Activated T-cell treated with anti-CD3 and anti-CD28 coated beads, Interleukin-2, amount 50 U/mL, for 4 hours (primary cell): ENCODE measurements at regions not wholly inside any gene's neighbourhood (a gene's known extent, or its start where the extent isn't known, plus 50 kb on each side); places are given as distances from the start of the nearest gene placed in this dataset.

Experiments used
- ATAC-seq, 2 donors: fragments of 200-7000 bp; cut with Tn5 transposase; one replicate each; pipeline ENCODE4 v1.10.0; 2021
- DNase-seq: peaks from one replicate; pipeline ENCODE4 v3.0.0-alpha.2; 2020
- H3K27me3 Mint-ChIP-seq: one replicate; pipeline ENCODE4 v1.8.0; 2021; ENCODE audit warnings: low read depth, mixed read lengths
- H3K36me3 Mint-ChIP-seq: one replicate; pipeline ENCODE4 v1.8.0; 2022; ENCODE audit warnings: mixed read lengths; ENCODE audit not compliant: insufficient read depth
- H3K4me1 Mint-ChIP-seq: one replicate; pipeline ENCODE4 v1.8.0; 2021; ENCODE audit warnings: low read depth, mixed read lengths
- H3K4me3 Mint-ChIP-seq: one replicate; pipeline ENCODE4 v1.8.0; 2021; ENCODE audit warnings: mild to moderate bottlenecking, moderate library complexity, mixed read lengths
- H3K9me3 Mint-ChIP-seq: one replicate; pipeline ENCODE4 v1.8.0; 2021; ENCODE audit warnings: mixed read lengths

DNA sequence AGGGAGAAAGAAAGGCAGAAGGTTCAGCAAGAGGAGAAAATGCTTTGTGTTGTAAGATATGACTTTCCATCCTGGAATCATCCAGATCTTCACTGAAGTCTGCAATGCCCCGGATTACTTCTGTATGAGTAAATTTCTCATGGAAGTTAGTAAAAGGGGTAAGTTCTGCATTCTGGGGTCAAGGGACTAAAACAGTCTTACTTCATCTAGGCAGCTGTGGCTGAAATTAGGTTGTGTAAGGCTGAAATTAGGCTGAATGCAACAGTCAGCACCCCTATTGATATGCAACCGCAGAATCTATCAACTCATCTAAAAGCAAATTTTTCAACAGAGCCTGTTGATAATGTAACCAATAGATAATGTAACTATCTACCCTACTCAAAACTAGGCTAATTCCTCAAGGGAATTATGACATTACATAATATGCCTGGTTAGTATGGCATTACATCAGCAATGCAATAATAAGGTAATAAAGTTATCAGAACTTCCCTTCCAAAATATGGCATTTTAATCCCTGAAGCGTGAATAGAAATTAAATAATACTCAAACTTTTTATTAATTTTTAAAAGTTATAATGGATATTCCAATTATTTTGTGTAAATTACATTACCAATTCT, 671.7 kb upstream of the CITED2 start:
- H3K27me3 Mint-ChIP-seq: peaks cover 11% of the 10 kb centered on the region
- ATAC-seq: no peak
- no peak overlapping the region for H3K4me3 Mint-ChIP-seq
- H3K4me1 Mint-ChIP-seq: no peaks in the 10 kb centered on the region
- DNase-seq: no peak
- H3K36me3 Mint-ChIP-seq: no peaks in the 10 kb centered on the region
- H3K9me3 Mint-ChIP-seq: no peaks in the 10 kb centered on the region

DNA sequence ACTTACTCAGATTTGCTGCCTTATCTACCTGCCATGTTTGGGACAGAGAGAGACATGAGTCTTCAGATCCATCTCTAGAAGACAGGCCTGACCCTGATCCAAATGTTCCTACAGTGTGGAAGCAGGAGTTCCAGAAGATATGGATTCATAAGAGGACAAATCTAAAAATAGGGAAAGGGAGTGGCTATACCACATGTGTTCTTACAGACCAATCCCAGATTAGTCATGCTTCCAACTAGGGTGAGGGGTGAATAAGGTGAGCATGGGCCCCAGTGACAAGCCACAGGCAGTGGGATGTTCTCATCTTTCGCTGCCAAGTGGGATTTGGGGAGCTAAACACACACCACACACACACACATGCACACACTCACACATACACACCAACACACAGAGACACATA, 670.7 kb upstream of the CITED2 start:
- Mint-ChIP-seq H3K27me3 (peaks cover 8% of the 10 kb centered on the region), H3K4me1 (no peaks in the 10 kb centered on the region), H3K4me3 (no peak overlapping the region), H3K9me3 (no peaks in the 10 kb centered on the region), H3K36me3 (no peaks in the 10 kb centered on the region)
- DNase-seq (no peak), ATAC-seq (no peak)

DNA sequence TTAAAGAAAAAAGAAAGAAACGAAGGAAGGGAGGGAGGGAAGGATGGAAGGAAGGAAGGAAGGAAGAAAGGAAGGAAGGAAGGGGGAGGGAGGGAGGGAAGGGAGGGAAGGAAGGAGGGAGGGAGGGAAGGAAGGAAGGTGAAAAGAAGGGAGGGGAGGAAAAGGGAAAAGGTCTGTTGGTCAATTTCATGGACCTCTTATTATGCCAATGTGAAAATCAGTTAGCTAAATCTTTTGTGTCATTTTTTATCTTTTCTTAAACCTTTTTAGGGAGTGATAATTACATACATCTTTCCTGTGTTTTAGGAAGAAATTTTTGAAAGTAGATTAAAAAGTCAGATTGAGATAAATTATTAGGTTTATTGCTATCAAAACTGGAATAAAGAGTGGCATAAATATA, 670.2 kb upstream of the CITED2 start:
- no peak for DNase-seq
- ATAC-seq: no peak
- Mint-ChIP-seq H3K4me1 (no peaks in the 10 kb centered on the region), H3K36me3 (no peaks in the 10 kb centered on the region), H3K27me3 (peaks cover 8% of the 10 kb centered on the region), H3K9me3 (no peaks in the 10 kb centered on the region), H3K4me3 (no peak overlapping the region)

DNA sequence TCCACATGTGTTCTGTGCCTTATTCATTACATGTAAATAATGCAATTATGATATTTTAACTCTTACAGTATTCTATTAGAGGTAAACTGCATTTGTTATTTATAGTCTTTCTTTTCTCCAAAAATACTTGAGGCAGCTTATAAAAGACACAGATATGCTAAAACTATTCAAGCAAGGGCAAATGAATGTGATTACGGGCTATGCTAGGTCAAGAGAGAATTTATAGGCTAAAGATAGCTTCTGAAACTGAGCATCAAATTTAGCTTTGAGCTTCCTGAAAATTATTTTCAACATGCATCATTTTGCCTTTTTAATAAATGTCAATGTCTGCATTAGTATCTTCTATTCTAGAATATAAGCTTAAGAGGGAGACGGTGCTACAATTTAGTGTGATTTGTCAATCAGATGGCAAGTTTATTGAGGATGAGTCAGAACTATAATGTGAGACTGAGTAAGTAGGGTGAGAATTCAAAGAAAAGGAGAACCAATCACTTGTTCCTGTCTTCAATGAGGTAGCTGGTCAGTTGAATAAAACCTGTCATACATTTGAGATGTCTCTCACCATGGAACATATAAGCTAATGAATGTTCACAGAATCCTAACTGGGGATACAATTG, 669.4 kb upstream of the CITED2 start:
- no peaks in the 10 kb centered on the region for H3K36me3 Mint-ChIP-seq
- ATAC-seq (no peak), DNase-seq (no peak)
- H3K4me3 Mint-ChIP-seq: no peak overlapping the region
- H3K27me3 Mint-ChIP-seq: peaks cover 5% of the 10 kb centered on the region
- H3K4me1 Mint-ChIP-seq: no peaks in the 10 kb centered on the region
- H3K9me3 Mint-ChIP-seq: no peaks in the 10 kb centered on the region

DNA sequence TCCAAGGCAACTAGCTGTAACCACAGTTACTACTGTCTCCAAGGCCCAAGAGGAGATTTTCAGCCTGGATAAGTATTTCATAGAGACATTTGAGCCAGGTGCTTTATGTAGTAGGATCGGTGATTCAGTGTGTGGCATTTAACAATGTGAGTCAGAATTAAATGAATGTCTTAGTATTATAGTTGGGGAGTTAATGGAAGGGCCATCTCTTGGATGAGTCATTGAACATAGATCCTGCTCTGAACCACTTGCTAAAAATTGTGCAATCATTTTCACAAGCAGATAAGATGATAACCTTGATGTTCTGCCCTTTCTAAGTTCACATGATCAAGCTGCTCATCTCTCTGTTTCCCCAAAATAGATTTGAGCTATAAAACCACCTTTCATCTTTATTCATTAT, 668.9 kb upstream of the CITED2 start:
- peaks cover 5% of the 10 kb centered on the region for H3K27me3 Mint-ChIP-seq
- ATAC-seq: peak; percentile 66 to 84
- no peaks in the 10 kb centered on the region for H3K4me1 Mint-ChIP-seq
- no peak overlapping the region for H3K4me3 Mint-ChIP-seq
- no peaks in the 10 kb centered on the region for H3K9me3 Mint-ChIP-seq
- DNase-seq: no peak
- H3K36me3 Mint-ChIP-seq: no peaks in the 10 kb centered on the region

DNA sequence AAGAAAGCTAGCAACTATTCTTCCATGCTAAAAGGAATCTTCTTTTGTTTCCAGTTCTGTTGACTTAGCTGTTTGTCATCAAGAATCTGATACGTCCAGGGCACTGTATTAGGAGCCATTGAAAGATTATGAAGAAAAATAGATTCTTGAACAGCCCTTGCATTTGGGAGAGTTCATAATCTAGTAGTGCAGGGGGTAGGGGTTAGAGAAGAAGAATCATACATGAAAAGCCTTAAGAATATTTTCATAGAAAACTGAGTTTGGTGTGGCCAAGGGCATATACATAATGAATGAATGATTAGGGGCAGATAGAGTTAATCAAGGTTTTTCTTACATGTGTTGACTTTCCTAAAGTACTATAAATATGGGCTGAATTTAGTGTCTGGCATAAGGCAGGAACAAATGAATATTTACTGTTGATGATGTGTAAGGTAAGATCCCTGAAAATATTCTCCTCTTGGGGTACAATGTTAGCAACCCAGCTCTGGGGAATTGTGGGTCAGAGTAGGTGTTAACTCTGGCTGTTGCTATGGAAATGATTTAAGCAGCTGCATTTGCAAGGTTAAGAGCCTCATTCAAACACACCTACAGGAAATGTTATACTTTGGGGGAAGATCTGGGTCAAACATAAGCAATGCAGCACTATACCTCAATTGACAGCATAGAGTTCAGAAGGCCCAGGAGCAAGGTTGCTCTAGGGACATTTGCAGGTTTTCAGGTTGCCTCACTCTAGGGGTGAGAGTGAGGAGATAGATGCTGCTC, 667.3 kb upstream of the CITED2 start:
- no peaks in the 10 kb centered on the region for H3K4me1 Mint-ChIP-seq
- peaks cover 1% of the 10 kb centered on the region for H3K9me3 Mint-ChIP-seq
- no peak overlapping the region for H3K4me3 Mint-ChIP-seq
- DNase-seq (no peak), ATAC-seq (no peak)
- no peaks in the 10 kb centered on the region for H3K36me3 Mint-ChIP-seq
- peaks cover 5% of the 10 kb centered on the region for H3K27me3 Mint-ChIP-seq

DNA sequence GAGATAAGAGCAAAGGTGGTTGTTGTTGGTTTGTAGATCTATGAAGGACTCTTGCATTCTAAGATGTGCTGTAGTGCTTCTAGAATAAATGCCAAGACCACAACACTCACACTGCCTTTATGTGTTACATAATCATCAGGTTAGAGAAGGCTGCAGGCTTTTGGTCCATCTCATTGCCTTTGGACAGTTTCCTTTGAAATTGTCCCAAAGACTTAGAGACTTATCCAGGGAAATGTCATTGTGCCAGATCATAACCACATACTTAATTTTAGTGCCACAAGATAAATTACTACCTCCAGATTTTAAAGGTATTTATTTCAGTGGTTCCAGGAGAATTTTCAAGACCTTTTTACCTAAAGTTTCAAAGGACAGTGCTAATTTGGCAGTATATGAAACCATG, 666.6 kb upstream of the CITED2 start:
- DNase-seq: no peak
- no peak for ATAC-seq
- H3K27me3 Mint-ChIP-seq: peaks cover 5% of the 10 kb centered on the region
- H3K4me3 Mint-ChIP-seq: no peak overlapping the region
- H3K36me3 Mint-ChIP-seq: no peaks in the 10 kb centered on the region
- peaks cover 3% of the 10 kb centered on the region for H3K9me3 Mint-ChIP-seq
- H3K4me1 Mint-ChIP-seq: no peaks in the 10 kb centered on the region

DNA sequence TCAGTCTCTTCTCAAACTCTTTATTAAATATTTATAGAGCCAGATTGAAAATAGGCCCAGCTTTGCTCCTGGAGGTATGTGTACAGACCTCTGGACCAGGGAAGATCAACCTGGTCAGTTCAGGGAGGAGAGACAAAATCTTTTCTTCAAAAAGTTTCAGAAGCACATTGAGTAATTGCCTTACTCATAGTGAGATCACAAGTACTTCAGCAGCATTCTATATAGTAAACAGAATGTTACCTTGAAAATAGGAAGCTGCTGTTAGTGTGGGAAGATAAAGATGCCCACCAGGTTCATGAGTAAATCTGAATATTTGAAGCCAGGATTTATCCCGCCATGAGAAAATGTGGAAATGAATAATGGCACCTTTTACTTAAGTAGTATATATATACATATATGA, 665.9 kb upstream of the CITED2 start:
- H3K4me3 Mint-ChIP-seq: no peak overlapping the region
- H3K36me3 Mint-ChIP-seq: no peaks in the 10 kb centered on the region
- peaks cover 4% of the 10 kb centered on the region for H3K27me3 Mint-ChIP-seq
- ATAC-seq: no peak
- no peaks in the 10 kb centered on the region for H3K4me1 Mint-ChIP-seq
- no peak for DNase-seq
- peaks cover 3% of the 10 kb centered on the region for H3K9me3 Mint-ChIP-seq

DNA sequence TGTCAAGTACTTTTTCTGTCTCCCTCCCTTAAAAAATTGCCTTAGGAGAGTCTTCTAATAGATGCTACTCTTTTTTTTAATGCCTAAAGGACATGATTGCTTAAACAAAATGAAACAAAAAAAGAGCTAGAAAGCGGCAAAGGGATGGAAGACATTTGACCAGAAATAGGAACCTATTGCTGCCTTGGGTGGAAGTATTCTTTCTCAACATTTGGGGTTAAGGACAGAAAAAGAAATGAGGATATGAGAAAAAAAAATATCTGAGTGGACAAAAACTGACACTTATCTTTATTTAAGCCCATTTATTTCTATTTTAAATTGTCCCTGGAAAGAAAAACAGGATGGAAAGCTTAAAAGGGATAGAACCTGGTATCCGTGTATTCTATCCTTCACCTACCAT, 664.9 kb upstream of the CITED2 start:
- Mint-ChIP-seq H3K4me1 (no peaks in the 10 kb centered on the region), H3K9me3 (peaks cover 3% of the 10 kb centered on the region), H3K4me3 (no peak overlapping the region), H3K27me3 (peaks cover 4% of the 10 kb centered on the region), H3K36me3 (no peaks in the 10 kb centered on the region)
- no peak for ATAC-seq
- no peak for DNase-seq

DNA sequence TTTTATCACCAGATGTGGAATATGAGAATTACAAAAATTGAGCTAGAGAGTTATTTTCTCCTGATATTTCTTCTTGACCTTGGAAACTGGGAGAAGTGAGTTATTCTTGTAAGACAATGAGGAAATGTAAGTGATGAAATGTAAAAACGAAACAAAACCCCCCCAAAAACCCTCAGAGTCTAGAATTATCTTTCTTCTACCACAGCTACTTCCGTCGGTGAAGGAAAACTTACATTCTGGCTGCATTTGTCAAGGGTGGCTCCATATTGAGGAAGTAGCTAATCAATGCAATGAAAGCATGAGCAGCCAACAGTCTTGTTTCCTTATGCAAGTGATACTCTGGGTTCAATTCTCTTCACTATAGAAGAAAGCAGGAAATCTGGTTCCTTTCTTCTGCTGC, 661.7 kb upstream of the CITED2 start:
- ATAC-seq (no peak), DNase-seq (no peak)
- no peaks in the 10 kb centered on the region for H3K4me1 Mint-ChIP-seq
- peaks cover 9% of the 10 kb centered on the region for H3K27me3 Mint-ChIP-seq
- H3K36me3 Mint-ChIP-seq: no peaks in the 10 kb centered on the region
- H3K9me3 Mint-ChIP-seq: peaks cover 3% of the 10 kb centered on the region
- H3K4me3 Mint-ChIP-seq: no peak overlapping the region

DNA sequence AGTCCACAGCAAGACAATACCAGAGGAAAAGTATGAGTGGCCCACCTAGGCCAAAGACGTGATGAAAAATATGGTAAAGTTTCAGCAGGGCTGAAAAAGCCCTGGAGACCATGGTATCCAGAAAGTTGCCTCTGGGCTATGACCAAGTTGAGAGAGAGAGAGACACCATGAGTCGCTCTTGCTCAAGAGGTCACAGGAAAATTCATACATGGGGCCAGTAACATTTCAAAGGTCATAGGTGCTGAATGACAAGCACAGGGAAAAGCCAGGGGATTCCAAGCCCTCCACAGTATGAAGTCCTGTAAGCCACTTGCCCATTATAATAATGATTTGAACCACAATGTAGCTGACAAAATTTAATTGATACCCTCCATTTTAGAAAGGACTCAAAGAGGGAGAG, 657.7 kb upstream of the CITED2 start:
- no peak overlapping the region for H3K4me3 Mint-ChIP-seq
- H3K27me3 Mint-ChIP-seq: peaks cover 12% of the 10 kb centered on the region
- no peaks in the 10 kb centered on the region for H3K4me1 Mint-ChIP-seq
- ATAC-seq: no peak
- DNase-seq: no peak
- H3K36me3 Mint-ChIP-seq: no peaks in the 10 kb centered on the region
- peaks cover 3% of the 10 kb centered on the region for H3K9me3 Mint-ChIP-seq

DNA sequence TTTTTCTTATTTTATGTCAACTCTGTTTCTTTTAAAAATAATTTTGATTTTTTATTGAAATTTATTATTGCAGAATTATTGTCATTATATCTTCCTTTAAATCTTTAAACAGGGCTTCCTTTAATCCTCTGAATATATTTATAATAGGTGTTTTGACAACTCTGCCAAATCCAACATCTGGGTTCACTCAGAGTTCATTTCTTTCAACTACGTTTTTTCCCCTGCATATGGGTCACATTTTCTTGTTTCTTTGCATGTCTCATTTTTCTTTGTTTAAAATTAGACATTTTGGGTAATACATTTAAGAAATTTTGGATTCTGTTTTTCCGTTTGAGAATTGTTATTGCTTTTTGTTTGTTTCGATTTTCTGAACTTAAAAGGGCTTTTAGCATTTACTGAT, 655.1 kb upstream of the CITED2 start:
- no peak for ATAC-seq
- no peak for DNase-seq
- Mint-ChIP-seq H3K27me3 (peaks cover 13% of the 10 kb centered on the region), H3K9me3 (no peaks in the 10 kb centered on the region), H3K4me1 (no peaks in the 10 kb centered on the region), H3K36me3 (no peaks in the 10 kb centered on the region), H3K4me3 (no peak overlapping the region)

DNA sequence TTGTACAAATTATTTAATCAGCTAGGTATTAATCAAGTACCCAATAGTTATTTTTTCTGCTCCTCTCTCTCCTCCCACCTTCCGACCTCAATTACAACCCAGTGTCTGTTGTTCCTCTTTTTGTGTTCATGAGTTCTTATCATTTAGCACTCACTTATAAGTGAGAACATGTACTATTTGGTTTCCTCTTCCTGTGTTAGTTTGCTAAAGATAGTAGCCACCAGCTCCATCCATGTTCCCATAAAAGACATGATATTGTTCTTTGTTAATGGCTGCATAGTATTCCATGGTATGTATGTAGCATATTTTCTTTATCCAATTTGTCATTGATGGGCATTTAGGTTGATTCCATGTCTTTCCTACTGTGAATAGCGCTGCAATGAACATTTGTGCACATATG, 652.8 kb upstream of the CITED2 start:
- H3K4me1 Mint-ChIP-seq: no peaks in the 10 kb centered on the region
- H3K36me3 Mint-ChIP-seq: no peaks in the 10 kb centered on the region

DNA sequence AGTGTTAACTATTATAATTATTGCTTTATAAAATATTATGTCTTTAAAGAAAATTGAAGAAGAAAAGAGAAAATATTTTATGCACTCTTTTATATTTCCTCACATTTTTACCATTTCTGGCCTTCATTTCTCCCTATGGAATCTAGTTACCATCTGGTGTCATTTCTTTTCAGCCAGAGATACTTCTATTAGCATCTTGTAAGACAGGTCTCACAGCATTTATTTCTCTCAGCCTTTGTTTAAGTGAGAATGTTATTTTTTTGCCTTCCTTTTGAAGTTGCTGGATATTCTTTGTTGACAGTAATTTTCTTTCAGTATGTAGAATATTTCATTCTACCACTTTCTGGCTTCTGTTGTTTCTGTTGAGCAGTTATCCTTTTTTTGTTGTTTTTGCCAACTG, 652.1 kb upstream of the CITED2 start:
- H3K27me3 Mint-ChIP-seq: peaks cover 11% of the 10 kb centered on the region
- H3K4me3 Mint-ChIP-seq: no peak overlapping the region
- ATAC-seq (no peak), DNase-seq (no peak)
- H3K36me3 Mint-ChIP-seq: no peaks in the 10 kb centered on the region
- no peaks in the 10 kb centered on the region for H3K4me1 Mint-ChIP-seq
- no peaks in the 10 kb centered on the region for H3K9me3 Mint-ChIP-seq

More for the DNA sequence above, 652.8 kb upstream of the CITED2 start:
- Mint-ChIP-seq H3K27me3 (peaks cover 11% of the 10 kb centered on the region), H3K4me3 (no peak overlapping the region), H3K9me3 (no peaks in the 10 kb centered on the region)
- DNase-seq: no peak
- no peak for ATAC-seq

DNA sequence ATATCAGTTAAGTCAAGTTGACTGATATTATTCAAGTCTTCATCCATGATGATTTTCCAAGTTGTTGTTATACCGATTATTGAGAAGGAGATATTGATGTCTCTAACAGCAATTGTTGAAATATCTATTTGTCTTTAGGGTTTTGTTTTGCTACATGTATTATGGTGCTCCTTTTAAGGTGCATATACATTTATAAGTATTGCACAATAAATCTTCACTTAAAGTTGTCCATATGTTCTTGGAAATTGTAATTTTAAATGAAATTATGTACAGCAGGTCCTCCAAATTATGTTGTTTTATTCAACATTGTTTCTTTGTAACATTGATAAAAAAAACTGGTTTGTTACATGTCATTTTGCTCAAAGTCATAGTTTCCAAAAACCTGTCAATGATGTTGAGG, 650.7 kb upstream of the CITED2 start:
- DNase-seq (no peak), ATAC-seq (no peak)
- H3K4me3 Mint-ChIP-seq: no peak overlapping the region
- H3K4me1 Mint-ChIP-seq: no peaks in the 10 kb centered on the region
- no peaks in the 10 kb centered on the region for H3K36me3 Mint-ChIP-seq
- H3K27me3 Mint-ChIP-seq: peaks cover 2% of the 10 kb centered on the region
- H3K9me3 Mint-ChIP-seq: peaks cover 9% of the 10 kb centered on the region
